K562 (cell line): ENCODE measurements at regions not wholly inside any gene's neighbourhood (a gene's known extent, or its start where the extent isn't known, plus 50 kb on each side); places are given as distances from the start of the nearest gene placed in this dataset.

Source experiments
- ATAC-seq: fragments of 200-7000 bp; cut with Tn5 transposase; 3 replicates; pipeline ENCODE4 v1.9.1; 2020; ENCODE audit warnings: moderate library complexity
- BruUV-seq: library from RNA; stranded (reverse); fragments of 400-500 nt; replicated peaks from 2 replicates; lab custom pipeline; 2021; lab: Mats Ljungman, UMichigan
- CTCF ChIA-PET: fragments of 300-600 bp; formaldehyde crosslinking; extraction: SDS; loops from one replicate; lab custom pipeline; 2021; ENCODE audit warnings: low intra/inter-chr PET ratio; lab: Yijun Ruan, JAX
- POLR2A ChIA-PET: fragments of 300-600, 350-650 bp; sonication (Branson Sonifier 250); formaldehyde crosslinking; extraction: SDS; loops from one replicate; lab custom pipeline; 2021; ENCODE audit warnings: antibody characterized with exemption, inconsistent platforms; lab: Yijun Ruan, JAX
- DNase-seq, 4 experiments: peaks; one replicate each; pipeline versions ENCODE4 v3.0.0 to v3.0.0-alpha.2; 2011 to 2018; ENCODE audit warnings: low spot score in 3 of 4, mixed read lengths in 3 of 4; ENCODE audit errors: extremely low read depth in 1 of 4
- FAIRE-seq: peaks from 2 replicates; lab custom pipeline; 2011; peaks lifted over from hg19 to GRCh38; lab: Jason Lieb, UNC
- H2AFZ ChIP-seq: 2 replicates; pipeline ENCODE4 v1.6.0; 2011; ENCODE audit warnings: low read depth, low read length, control low read depth, inconsistent platforms
- H3K27ac ChIP-seq: fragments of 200-600 bp; 3 replicates; pipeline ENCODE4 v1.8.0; 2011; ENCODE audit warnings: low read depth, mild to moderate bottlenecking, control low read depth, inconsistent platforms, low read length, moderate library complexity, mixed read lengths; ENCODE audit errors: extremely low read depth
- H3K27me3 ChIP-seq, 2 experiments: fragments of 300-600 bp in 1 of 2; 2 replicates in 1 of 2; 3 replicates in 1 of 2; pipeline versions ENCODE4 v1.6.0 to v1.8.0; 2011; ENCODE audit warnings: inconsistent platforms in 2 of 2, low read length in 2 of 2, mild to moderate bottlenecking in 1 of 2, mixed read lengths in 1 of 2, moderate library complexity in 1 of 2; ENCODE audit not compliant: control insufficient read depth in 2 of 2, insufficient read depth in 2 of 2
- H3K36me3 ChIP-seq: fragments of 300-600 bp; 3 replicates; pipeline ENCODE4 v1.8.0; 2011; ENCODE audit warnings: mild to moderate bottlenecking, low read length, inconsistent platforms; ENCODE audit not compliant: control insufficient read depth, insufficient read depth
- H3K4me1 ChIP-seq, 2 experiments: fragments of 200-600 bp in 1 of 2; replicated peaks in 1 of 2; 2 replicates in 1 of 2; 3 replicates in 1 of 2; pipeline versions ENCODE4 v1.5.1 to v1.8.0; 2011; ENCODE audit warnings: inconsistent platforms in 2 of 2, low read length in 2 of 2, mild to moderate bottlenecking in 1 of 2, mixed read lengths in 1 of 2, moderate library complexity in 1 of 2; ENCODE audit not compliant: control insufficient read depth in 2 of 2, insufficient read depth in 2 of 2
- H3K4me2 ChIP-seq: 2 replicates; pipeline ENCODE4 v1.6.1; 2011; ENCODE audit warnings: low read length, control low read depth, inconsistent platforms, mixed read lengths; ENCODE audit not compliant: insufficient read depth
- H3K4me3 ChIP-seq: fragments of 200-600 bp; sonication (generic), shearing (Covaris generic); 2 replicates; pipeline ENCODE4 v1.5.1; 2016; ENCODE audit warnings: control low read depth, inconsistent platforms
- H3K79me2 ChIP-seq: fragments of 200-600 bp; 3 replicates; pipeline ENCODE4 v1.8.0; 2011; ENCODE audit warnings: low read length, inconsistent platforms; ENCODE audit not compliant: control insufficient read depth, insufficient read depth
- H3K9ac ChIP-seq, 2 experiments: 2 replicates each; pipeline versions ENCODE4 v1.6.0 to v1.6.1; 2011; ENCODE audit warnings: low read depth in 2 of 2, low read length in 2 of 2, control low read depth in 1 of 2, inconsistent platforms in 1 of 2, mild to moderate bottlenecking in 1 of 2, mixed read lengths in 1 of 2; ENCODE audit not compliant: insufficient read depth in 1 of 2
- H3K9me1 ChIP-seq: one replicate; pipeline ENCODE4 v1.6.0; 2011; ENCODE audit warnings: inconsistent platforms, mild to moderate bottlenecking, low read length, moderate library complexity; ENCODE audit not compliant: control insufficient read depth, insufficient read depth
- H3K9me3 ChIP-seq: replicated peaks from 2 replicates; pipeline ENCODE4 v1.5.1; 2011; ENCODE audit warnings: low read depth, low read length, inconsistent platforms; ENCODE audit not compliant: control insufficient read depth, insufficient read depth
- H4K20me1 ChIP-seq: replicated peaks from 2 replicates; pipeline ENCODE4 v1.6.1; 2011; ENCODE audit warnings: low read length, inconsistent platforms, mixed read lengths; ENCODE audit not compliant: control insufficient read depth, insufficient read depth
- HLTF ChIP-seq: fragments of 450-650 bp; IDR thresholded peaks from 2 replicates; pipeline ENCODE4 v1.6.1; 2016
- KAT7 ChIP-seq: sonication (generic); formaldehyde crosslinking; IDR thresholded peaks from 2 replicates; pipeline ENCODE4 v1.8.0; 2022; ENCODE audit warnings: missing genetic modification reagents, mild to moderate bottlenecking, borderline replicate concordance
- LEF1 ChIP-seq: fragments of 450-650 bp; IDR thresholded peaks from 2 replicates; pipeline ENCODE4 v1.6.1; 2016; ENCODE audit warnings: mild to moderate bottlenecking
- NCOA1 ChIP-seq: fragments of 450-650 bp; IDR thresholded peaks from 2 replicates; pipeline ENCODE4 v1.6.1; 2016; ENCODE audit warnings: low read depth
- NCOA2 ChIP-seq, 2 experiments: fragments of 450-650 bp; IDR thresholded peaks; 2 replicates each; pipeline ENCODE4 v1.6.1; 2018; ENCODE audit warnings: mild to moderate bottlenecking in 2 of 2, moderate library complexity in 1 of 2; ENCODE audit not compliant: partially characterized antibody in 2 of 2
- SMARCA4 ChIP-seq: fragments of 450-650 bp; IDR thresholded peaks from 2 replicates; pipeline ENCODE4 v1.6.1; 2016
- SOX6 ChIP-seq: fragments of 450-650 bp; IDR thresholded peaks from 2 replicates; pipeline ENCODE4 v1.6.1; 2014; ENCODE audit warnings: mild to moderate bottlenecking
- SRSF1 ChIP-seq: fragments of 200-400 bp; formaldehyde crosslinking; IDR thresholded peaks from 2 replicates; pipeline ENCODE4 v1.6.1; 2017; ENCODE audit warnings: mild to moderate bottlenecking, low read depth, low read length, moderate library complexity
- ZNF274 ChIP-seq: IDR thresholded peaks from 2 replicates; pipeline ENCODE4 v1.6.1; 2011; ENCODE audit warnings: low read depth, mild to moderate bottlenecking, low read length, moderate library complexity, borderline replicate concordance
- ZNF280B ChIP-seq: fragments of 250-450 bp; sonication (Bioruptor Pico); IDR thresholded peaks from 2 replicates; pipeline ENCODE4 v1.5.1; 2021; ENCODE audit warnings: mild to moderate bottlenecking
- WGBS: fragments of 100-300 bp; shearing (Covaris generic); methylation state at CpG from one replicate; pipeline ENCODE4 v1.1.6; 2016; ENCODE audit warnings: low coverage, mixed read lengths; ENCODE audit not compliant: insufficient coverage; ENCODE audit errors: missing lambda C conversion rate; 5-methylcytosine and 5-hydroxymethylcytosine counted together
- in situ Hi-C: fragments of 300-500 bp; cut with MboI; formaldehyde crosslinking; loops from 4 replicates; pipeline ENCODE4 v1.15.0; 2018; ENCODE audit warnings: inconsistent platforms, mixed read lengths
- intact Hi-C: fragments of 100-400 bp; cut with micrococcal nuclease; formaldehyde crosslinking; loops from 2 replicates; pipeline ENCODE4 v1.14.2; 2022
- TF ChIP-seq, protein P1 (sequence below): sonication (generic); formaldehyde crosslinking; IDR thresholded peaks from 2 replicates; pipeline ENCODE4 v1.8.1; 2023; ENCODE audit warnings: mild to moderate bottlenecking, missing genetic modification reagents
- TF ChIP-seq, protein P2 (sequence below), 2 experiments: fragments of 250-450 bp in 1 of 2; fragments of 450-650 bp in 1 of 2; sonication (Bioruptor Pico) in 1 of 2; IDR thresholded peaks; 2 replicates each; pipeline versions ENCODE4 v1.6.1 to v1.8.0; 2016 to 2021; ENCODE audit warnings: mild to moderate bottlenecking in 2 of 2, moderate library complexity in 2 of 2, missing compliant biosample characterization in 1 of 2, missing genetic modification characterization in 1 of 2
- TF ChIP-seq, protein P3 (sequence below): fragments of 450-650 bp; formaldehyde crosslinking; IDR thresholded peaks from 2 replicates; pipeline ENCODE4 v1.4.0; 2020; ENCODE audit warnings: mild to moderate bottlenecking, moderate library complexity
- TF ChIP-seq, protein P4 (sequence below): IDR thresholded peaks from 2 replicates; pipeline ENCODE4 v1.6.1; 2011; ENCODE audit not compliant: insufficient read length; ENCODE audit errors: extremely low read depth

DNA sequence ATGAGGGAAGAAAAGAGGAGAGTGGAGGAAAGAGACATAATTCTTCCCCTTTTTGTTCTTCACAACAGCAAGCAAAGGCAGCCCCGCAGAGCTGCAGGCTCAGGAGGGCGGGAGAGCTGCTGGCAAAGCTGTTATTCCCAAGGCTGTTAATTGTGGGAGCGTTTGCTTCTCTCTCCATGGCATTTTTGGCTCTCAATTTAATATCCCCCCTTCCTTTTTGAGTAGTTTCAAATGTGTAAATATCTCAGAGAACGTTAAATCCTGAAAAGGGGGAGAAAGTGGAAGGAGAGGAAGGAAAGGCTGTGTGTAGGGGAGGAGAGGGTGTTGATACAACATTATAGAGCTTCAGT is 165.7 kb downstream of the NSG2 start:
- ATAC-seq (no peak), DNase-seq (no peak), FAIRE-seq (no peak)
- Histone ChIP-seq H3K27me3 (peaks cover 2 to 13% of the 10 kb centered on the region in 2 experiments; a peak in 2 of 5 replicates), H3K4me1 (no peaks in the 10 kb centered on the region), H3K79me2 (no peaks in the 10 kb centered on the region), H3K4me2 (no peak overlapping the region), H4K20me1 (no peaks in the 10 kb centered on the region), H3K27ac (no peak overlapping the region), H3K9me1 (no peaks in the 10 kb centered on the region), H3K9ac (no peak overlapping the region), H3K36me3 (no peaks in the 10 kb centered on the region), H2AFZ (no peak overlapping the region), H3K9me3 (no peaks in the 10 kb centered on the region), H3K4me3 (no peak overlapping the region)
- 0% methylated on average over 3 of the region's 4 CpGs for WGBS
- intact Hi-C loops (no loop called here), in situ Hi-C loops (no loop called here)
- ChIA-PET CTCF (no interaction called here), POLR2A (no interaction called here)
- TF ChIP-seq NCOA2 (IDR thresholded peaks at IDR 0.05; ENCODE audit: partially characterized antibody in 2 of 2): no peak
- TF ChIP-seq ZNF280B (CRISPR knock-in tag): no peak
- TF ChIP-seq HLTF: no peak
- TF ChIP-seq LEF1: no peak
- TF ChIP-seq, protein P1, sequence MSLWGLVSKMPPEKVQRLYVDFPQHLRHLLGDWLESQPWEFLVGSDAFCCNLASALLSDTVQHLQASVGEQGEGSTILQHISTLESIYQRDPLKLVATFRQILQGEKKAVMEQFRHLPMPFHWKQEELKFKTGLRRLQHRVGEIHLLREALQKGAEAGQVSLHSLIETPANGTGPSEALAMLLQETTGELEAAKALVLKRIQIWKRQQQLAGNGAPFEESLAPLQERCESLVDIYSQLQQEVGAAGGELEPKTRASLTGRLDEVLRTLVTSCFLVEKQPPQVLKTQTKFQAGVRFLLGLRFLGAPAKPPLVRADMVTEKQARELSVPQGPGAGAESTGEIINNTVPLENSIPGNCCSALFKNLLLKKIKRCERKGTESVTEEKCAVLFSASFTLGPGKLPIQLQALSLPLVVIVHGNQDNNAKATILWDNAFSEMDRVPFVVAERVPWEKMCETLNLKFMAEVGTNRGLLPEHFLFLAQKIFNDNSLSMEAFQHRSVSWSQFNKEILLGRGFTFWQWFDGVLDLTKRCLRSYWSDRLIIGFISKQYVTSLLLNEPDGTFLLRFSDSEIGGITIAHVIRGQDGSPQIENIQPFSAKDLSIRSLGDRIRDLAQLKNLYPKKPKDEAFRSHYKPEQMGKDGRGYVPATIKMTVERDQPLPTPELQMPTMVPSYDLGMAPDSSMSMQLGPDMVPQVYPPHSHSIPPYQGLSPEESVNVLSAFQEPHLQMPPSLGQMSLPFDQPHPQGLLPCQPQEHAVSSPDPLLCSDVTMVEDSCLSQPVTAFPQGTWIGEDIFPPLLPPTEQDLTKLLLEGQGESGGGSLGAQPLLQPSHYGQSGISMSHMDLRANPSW: no peak
- TF ChIP-seq SOX6: no peak
- no peak for TF ChIP-seq SMARCA4
- TF ChIP-seq NCOA1: no peak
- no peak for TF ChIP-seq SRSF1
- no peak for TF ChIP-seq KAT7
- TF ChIP-seq, protein P2, sequence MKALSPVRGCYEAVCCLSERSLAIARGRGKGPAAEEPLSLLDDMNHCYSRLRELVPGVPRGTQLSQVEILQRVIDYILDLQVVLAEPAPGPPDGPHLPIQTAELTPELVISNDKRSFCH (CRISPR knock-in tag; IDR thresholded peaks at IDR 0.05): no peak
- TF ChIP-seq, protein P2 (tag; IDR thresholded peaks at IDR 0.05): no peak
- TF ChIP-seq, protein P3, sequence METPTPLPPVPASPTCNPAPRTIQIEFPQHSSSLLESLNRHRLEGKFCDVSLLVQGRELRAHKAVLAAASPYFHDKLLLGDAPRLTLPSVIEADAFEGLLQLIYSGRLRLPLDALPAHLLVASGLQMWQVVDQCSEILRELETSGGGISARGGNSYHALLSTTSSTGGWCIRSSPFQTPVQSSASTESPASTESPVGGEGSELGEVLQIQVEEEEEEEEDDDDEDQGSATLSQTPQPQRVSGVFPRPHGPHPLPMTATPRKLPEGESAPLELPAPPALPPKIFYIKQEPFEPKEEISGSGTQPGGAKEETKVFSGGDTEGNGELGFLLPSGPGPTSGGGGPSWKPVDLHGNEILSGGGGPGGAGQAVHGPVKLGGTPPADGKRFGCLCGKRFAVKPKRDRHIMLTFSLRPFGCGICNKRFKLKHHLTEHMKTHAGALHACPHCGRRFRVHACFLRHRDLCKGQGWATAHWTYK (CRISPR knock-in tag): no peak
- TF ChIP-seq, protein P4, sequence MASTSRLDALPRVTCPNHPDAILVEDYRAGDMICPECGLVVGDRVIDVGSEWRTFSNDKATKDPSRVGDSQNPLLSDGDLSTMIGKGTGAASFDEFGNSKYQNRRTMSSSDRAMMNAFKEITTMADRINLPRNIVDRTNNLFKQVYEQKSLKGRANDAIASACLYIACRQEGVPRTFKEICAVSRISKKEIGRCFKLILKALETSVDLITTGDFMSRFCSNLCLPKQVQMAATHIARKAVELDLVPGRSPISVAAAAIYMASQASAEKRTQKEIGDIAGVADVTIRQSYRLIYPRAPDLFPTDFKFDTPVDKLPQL: no peak
- TF ChIP-seq ZNF274: no peak
- BruUV-seq: no TSS peak
